ENCODE measurements at regions not wholly inside any gene's neighbourhood (a gene's known extent, or its start where the extent isn't known, plus 50 kb on each side); places are given as distances from the start of the nearest gene placed in this dataset.

- TF ChIP-seq CTCF (IDR thresholded peaks at IDR 0.05) (no peak), POLR2AphosphoS5 (IDR thresholded peaks at IDR 0.05; ENCODE audit: low read depth, low read length) (no peak), REST (IDR thresholded peaks at IDR 0.05; ENCODE audit: insufficient read depth in 1 of 2, low read depth in 2 of 2, low read length in 1 of 2) (no peak), SIN3A (IDR thresholded peaks at IDR 0.05; ENCODE audit: borderline replicate concordance, insufficient read depth, low read depth, low read length) (no peak), TCF7L2 (IDR thresholded peaks at IDR 0.05; ENCODE audit: low read depth, low read length) (no peak)
Observed at GRCh38 chr7:121572615-121573014, 176.5 kb upstream of the FAM3C start.
